ENCODE measurements at regions not wholly inside any gene's neighbourhood (a gene's known extent, or its start where the extent isn't known, plus 50 kb on each side); places are given as distances from the start of the nearest gene placed in this dataset.
"Not testable (repeated sequence)": the region's sequence is repeated elsewhere in the genome, so short reads cannot be mapped to it uniquely, and the experiment has no call there.

- DNase-seq (ENCODE audit: low read depth in 2 of 2): no peak
These were observed 75.1 kb downstream of the HAUS1 start for GRCh38 chr18:46179306-46179705.

GRCh38 chr18:46182633-46183358 lies 78.6 kb downstream of the HAUS1 start:
- no peak for DNase-seq (ENCODE audit: low read depth in 2 of 2)

GRCh38 chr18:46184296-46184695 lies 80.1 kb downstream of the HAUS1 start:
- DNase-seq (ENCODE audit: low read depth in 2 of 2): not testable (repeated sequence)

- DNase-seq (ENCODE audit: low read depth in 2 of 2): no peak
These were observed 80.5 kb downstream of the HAUS1 start for GRCh38 chr18:46184727-46185126.

GRCh38 chr18:46190667-46191066 lies 86.5 kb downstream of the HAUS1 start:
- no peak for DNase-seq (ENCODE audit: low read depth in 2 of 2)

GRCh38 chr18:46196627-46197243 lies 92.5 kb downstream of the HAUS1 start:
- no peak for DNase-seq (ENCODE audit: low read depth in 2 of 2)

- no peak for DNase-seq (ENCODE audit: low read depth in 2 of 2)
These were observed 95.4 kb downstream of the HAUS1 start for GRCh38 chr18:46199515-46200147.

- DNase-seq (ENCODE audit: low read depth in 2 of 2): not testable (repeated sequence)
These were observed 96.2 kb downstream of the HAUS1 start for GRCh38 chr18:46200178-46201055.

- DNase-seq (ENCODE audit: low read depth in 2 of 2): no peak
These were observed 100.0 kb downstream of the HAUS1 start for GRCh38 chr18:46204143-46204542.

GRCh38 chr18:46207985-46208384 lies 103.8 kb downstream of the HAUS1 start:
- no peak for DNase-seq (ENCODE audit: low read depth in 2 of 2)

GRCh38 chr18:46209161-46209560 lies 105.0 kb downstream of the HAUS1 start:
- DNase-seq (ENCODE audit: low read depth in 2 of 2): no peak

GRCh38 chr18:46211816-46212215 lies 107.6 kb downstream of the HAUS1 start:
- DNase-seq (ENCODE audit: low read depth in 2 of 2): no peak

- DNase-seq (ENCODE audit: low read depth in 2 of 2): no peak
These were observed 108.2 kb downstream of the HAUS1 start for GRCh38 chr18:46212398-46212797.

GRCh38 chr18:46213295-46213694 lies 109.1 kb downstream of the HAUS1 start:
- no peak for DNase-seq (ENCODE audit: low read depth in 2 of 2)

GRCh38 chr18:46214435-46214834 lies 110.2 kb downstream of the HAUS1 start:
- DNase-seq (ENCODE audit: low read depth in 2 of 2): no peak

- no peak for DNase-seq (ENCODE audit: low read depth in 2 of 2)
These were observed 111.9 kb downstream of the HAUS1 start for GRCh38 chr18:46215902-46216723.

- no peak for DNase-seq (ENCODE audit: low read depth in 2 of 2)
These were observed 115.9 kb downstream of the HAUS1 start for GRCh38 chr18:46220116-46220515.

GRCh38 chr18:46222093-46222492 lies 117.9 kb downstream of the HAUS1 start:
- DNase-seq (ENCODE audit: low read depth in 2 of 2): no peak

- DNase-seq (ENCODE audit: low read depth in 2 of 2): no peak
These were observed 118.7 kb downstream of the HAUS1 start for GRCh38 chr18:46222710-46223360.

GRCh38 chr18:46224181-46224775 lies 120.1 kb downstream of the HAUS1 start:
- no peak for DNase-seq (ENCODE audit: low read depth in 2 of 2)

Measured in stimulated activated CD8-positive, alpha-beta memory T cell treated with anti-CD3 and anti-CD28 coated beads, Interleukin-15, amount 100 ng/mL, for 48 hours (primary cell).